ENCODE measurements at regions not wholly inside any gene's neighbourhood (a gene's known extent, or its start where the extent isn't known, plus 50 kb on each side); places are given as distances from the start of the nearest gene placed in this dataset.

DNA sequence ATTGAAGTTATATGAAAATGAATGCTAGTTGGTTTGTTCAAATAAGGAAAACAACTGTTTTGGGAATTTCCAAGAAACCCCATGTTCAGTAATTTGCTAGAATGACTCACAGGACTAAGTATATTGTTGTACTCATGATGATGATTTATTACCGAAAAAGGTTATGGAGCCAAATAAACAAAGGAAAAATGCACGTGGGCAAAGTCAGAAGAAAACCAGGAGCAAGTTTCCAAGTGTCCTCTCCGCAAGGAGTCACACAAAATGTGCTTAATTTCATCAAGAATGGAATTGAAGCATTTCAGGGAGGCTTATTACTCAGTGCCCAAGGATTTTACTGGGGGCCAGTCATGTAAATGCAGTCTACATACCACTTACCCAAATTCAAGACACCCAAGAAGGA, 1652.4 kb upstream of the TMEFF2 start:
- TF ChIP-seq POLR2AphosphoS5 (IDR thresholded peaks at IDR 0.05) = no peak
- TF ChIP-seq, protein P1, sequence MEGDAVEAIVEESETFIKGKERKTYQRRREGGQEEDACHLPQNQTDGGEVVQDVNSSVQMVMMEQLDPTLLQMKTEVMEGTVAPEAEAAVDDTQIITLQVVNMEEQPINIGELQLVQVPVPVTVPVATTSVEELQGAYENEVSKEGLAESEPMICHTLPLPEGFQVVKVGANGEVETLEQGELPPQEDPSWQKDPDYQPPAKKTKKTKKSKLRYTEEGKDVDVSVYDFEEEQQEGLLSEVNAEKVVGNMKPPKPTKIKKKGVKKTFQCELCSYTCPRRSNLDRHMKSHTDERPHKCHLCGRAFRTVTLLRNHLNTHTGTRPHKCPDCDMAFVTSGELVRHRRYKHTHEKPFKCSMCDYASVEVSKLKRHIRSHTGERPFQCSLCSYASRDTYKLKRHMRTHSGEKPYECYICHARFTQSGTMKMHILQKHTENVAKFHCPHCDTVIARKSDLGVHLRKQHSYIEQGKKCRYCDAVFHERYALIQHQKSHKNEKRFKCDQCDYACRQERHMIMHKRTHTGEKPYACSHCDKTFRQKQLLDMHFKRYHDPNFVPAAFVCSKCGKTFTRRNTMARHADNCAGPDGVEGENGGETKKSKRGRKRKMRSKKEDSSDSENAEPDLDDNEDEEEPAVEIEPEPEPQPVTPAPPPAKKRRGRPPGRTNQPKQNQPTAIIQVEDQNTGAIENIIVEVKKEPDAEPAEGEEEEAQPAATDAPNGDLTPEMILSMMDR (IDR thresholded peaks at IDR 0.05) = no peak

All from breast epithelium (tissue), 3 donors.